GM19438 (cell line): ENCODE measurements at regions not wholly inside any gene's neighbourhood (a gene's known extent, or its start where the extent isn't known, plus 50 kb on each side); places are given as distances from the start of the nearest gene placed in this dataset.

ENCODE experiments used
- ATAC-seq: cut with Tn5 transposase; IDR thresholded peaks from one replicate; pipeline ENCODE4 v1.9.1; 2021; ENCODE audit warnings: low read depth; ENCODE audit not compliant: unreplicated experiment

GRCh38 chr5:125189531-125189941 lies 443.1 kb upstream of the ZNF608 start:
- ATAC-seq: no peak

GRCh38 chr5:125190232-125191087 lies 444.0 kb upstream of the ZNF608 start:
- no peak for ATAC-seq

- ATAC-seq: no peak
Observed at GRCh38 chr5:125194883-125195282, 448.4 kb upstream of the ZNF608 start.

DNA sequence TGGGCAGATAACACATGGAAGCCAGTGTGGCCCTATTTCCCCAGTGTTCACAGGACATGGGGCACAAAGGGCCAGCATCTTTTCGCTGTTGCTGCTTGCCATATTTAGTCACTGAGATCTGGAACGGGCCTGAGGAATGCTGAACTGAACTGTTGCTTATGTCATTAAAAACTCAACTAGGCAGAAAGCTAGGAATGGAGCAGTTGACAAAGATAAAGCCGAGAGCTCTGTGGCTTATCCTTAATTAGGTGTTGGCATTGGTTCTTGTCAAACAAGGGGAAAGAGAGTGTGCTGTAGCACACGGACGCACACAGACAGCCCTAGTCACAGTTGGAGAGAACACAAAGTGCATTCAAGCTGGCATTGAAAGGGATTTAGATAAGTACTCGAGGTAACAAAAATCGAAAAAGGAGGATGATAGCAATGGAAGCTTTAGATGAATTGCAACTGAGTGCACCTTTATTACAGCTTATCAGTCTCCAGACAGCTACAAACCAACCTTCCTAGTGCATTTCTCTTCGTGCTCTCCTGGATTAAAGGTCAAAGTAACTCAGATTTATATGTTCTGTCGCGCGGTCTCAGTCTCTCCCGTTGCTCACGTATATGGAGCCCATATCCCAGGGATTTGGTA lies 450.2 kb upstream of the ZNF608 start:
- no peak for ATAC-seq

DNA sequence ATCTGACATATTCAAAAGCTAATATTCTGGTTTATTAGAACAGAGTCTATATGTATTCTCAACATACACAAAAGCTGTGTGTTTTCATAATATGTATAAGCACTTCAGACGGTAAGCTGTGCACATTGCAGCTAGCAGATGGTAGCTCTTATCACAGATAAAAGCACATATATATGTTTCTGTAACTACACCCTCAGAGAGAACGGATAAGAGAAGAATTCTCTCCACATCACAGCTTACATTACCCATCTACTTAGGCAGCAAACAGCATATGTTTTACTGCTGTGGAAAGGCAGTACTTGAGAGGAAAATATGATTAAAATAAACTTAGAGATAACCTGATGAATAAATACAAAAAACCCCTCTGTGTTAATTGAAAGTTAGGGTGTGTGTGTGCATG lies 450.9 kb upstream of the ZNF608 start:
- no peak for ATAC-seq

DNA sequence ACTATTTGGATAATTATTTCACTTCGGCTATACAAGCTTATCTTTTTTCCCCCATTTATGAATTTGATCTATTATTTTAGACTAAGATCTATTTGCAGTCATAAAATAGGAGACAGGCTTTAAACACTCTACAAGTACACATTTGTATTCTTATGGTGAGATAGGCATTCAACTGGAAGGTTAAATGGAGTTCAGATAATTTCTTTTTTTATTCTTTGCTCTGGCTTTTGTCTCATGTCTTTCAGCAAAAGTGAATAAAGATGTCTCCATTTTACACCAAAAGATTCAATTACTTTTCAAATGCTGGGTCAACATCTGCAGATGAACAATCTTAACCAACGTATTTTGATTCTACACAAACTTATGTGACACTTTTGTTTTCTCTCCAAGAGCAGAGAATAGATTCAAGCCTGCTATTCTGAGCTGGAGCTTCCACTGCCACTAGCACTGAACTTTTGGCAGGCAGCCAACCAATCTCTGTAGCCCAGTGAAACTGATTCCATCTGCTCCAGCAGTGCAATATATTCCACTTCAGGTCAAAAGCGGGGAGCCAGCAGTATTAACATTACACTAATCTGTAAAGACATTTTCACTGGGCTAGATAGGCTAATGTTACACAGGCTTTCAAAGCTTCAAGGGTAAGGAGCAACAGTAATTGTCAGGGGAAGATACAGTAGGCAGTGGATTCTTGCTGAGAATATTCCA lies 452.0 kb upstream of the ZNF608 start:
- ATAC-seq: no peak

- ATAC-seq: no peak
Observed at GRCh38 chr5:125199373-125199772, 452.9 kb upstream of the ZNF608 start.

DNA sequence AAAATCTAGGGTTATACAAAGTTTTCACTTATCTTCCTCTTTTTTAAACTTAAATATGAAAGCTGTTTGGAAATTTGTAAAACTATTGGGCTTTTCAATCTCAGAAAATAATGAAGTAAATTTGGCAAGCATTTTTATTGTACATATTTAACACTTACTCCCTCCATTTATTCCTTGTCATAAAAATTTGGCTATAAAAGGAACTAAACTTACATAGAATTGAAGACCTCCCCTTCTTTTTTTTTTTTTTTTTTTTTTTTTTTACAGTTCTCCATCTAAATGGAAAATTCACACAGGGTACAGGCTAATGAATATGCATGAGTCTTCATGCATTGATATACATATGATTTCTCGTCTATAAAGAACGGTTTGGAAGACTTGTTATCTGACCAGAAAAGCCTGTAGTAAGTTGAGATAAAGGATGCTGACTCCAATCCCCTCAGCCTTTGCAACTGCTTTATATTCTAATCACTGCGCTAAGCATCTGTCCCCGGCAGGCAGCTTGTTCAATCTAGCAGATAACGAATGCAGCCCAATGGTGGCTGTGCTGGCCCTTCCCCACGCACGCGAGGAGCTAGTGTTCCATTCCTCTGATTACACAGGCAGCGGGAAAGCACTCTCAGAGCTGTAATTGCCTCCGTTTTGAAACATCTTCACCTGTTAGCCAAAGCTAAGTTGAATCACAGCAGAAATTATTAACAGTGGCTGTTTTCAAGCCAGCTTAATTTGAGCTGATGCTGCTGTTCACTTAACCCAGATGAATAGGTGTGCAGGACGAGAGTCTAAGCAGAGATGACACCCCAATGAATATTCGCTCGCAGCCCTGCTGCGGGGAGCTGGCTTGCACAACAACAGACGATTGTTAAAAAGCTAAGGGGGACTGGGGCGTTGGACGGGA lies 453.8 kb upstream of the ZNF608 start:
- ATAC-seq: no peak

- ATAC-seq: no peak
Observed at GRCh38 chr5:125200866-125201373, 454.5 kb upstream of the ZNF608 start.

DNA sequence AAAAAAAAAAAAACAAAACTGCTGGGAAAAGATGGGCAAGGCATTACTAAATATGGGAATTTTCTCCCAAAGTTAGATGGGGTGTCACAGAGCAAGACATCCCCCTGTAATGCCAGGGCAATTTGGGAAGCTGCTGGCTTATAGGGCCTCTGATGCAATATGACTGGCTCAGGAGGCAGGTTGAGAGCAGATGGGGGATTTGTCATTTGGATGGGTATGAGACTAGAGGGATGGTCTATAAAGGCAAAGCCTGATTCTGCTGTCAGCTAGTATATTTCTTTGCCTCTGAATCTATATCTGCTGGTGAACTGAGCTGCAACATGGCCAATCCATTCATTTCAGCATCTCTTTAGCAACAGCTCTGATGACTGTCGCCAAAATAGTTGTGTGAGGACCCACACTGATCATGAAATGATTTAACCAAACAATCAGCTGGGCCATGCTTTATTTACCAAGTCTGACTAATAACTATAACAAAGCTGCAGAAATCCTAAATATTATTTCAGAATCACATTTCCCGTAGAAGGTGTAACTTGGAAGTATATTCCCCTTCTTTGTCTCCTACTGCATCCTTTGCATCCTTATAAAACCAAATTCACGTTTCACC lies 455.1 kb upstream of the ZNF608 start:
- ATAC-seq: no peak

DNA sequence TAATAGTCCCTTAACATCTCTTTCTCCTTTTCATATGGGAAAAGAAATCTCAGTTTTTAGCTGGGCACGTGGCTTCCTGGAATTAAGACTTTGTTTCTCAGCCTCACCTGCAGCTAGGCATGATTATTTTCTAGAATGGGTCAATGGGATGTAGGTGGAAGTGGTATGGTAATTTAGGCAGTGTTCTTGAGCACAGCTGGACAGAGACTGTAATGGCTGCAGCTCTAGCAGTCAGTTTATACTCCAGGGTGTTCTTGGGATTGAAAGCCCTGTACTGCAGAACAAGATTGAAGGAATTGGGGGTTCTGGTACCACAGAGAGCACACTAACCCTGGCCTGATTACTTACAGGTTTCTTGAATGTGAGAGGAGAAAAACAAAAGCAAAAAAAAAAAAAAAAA lies 455.9 kb upstream of the ZNF608 start:
- no peak for ATAC-seq

GRCh38 chr5:125202871-125203438 lies 456.5 kb upstream of the ZNF608 start:
- ATAC-seq: no peak

GRCh38 chr5:125203912-125204311 lies 457.5 kb upstream of the ZNF608 start:
- no peak for ATAC-seq

- no peak for ATAC-seq
Observed at GRCh38 chr5:125205601-125206225, 459.3 kb upstream of the ZNF608 start.

DNA sequence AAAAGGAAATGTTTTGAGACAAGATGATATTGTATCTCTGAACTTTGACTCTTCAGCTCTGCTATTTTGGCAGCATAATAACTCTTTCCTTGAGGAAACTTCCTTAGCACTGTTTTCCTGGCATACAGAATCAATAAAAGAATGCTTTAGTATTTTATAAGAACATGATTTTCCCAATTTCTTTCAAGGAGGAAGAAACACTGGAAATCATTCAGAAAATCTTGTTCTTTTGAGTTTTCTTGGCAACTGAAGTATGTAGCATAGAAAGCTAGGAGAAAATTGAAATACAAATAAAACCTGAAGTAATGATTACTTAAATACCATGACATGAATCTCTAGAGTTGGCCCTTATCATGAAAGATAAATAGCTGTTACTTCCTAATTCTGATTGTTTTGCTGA lies 461.4 kb upstream of the ZNF608 start:
- no peak for ATAC-seq

GRCh38 chr5:125209650-125210049 lies 463.2 kb upstream of the ZNF608 start:
- no peak for ATAC-seq

GRCh38 chr5:125210242-125210947 lies 464.0 kb upstream of the ZNF608 start:
- no peak for ATAC-seq

- no peak for ATAC-seq
Observed at GRCh38 chr5:125214080-125214479, 467.6 kb upstream of the ZNF608 start.

DNA sequence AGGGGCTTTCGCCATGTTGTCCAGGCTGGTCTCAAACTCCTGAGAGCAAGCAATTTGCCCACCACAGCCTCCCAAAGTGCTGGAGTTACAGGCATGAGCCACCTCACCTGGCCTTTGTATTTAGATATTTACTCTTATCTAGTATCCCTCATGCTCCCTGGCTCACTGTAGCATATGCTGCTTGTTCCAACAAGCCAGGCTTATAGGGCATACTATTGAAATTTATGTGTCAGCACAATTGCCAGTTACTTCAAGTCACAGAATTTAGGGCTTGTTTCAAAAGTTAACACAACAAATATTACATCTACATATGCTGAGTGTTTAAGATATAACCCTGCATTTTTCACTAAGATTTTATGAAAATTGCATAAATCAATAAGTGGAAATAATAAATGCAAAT lies 469.2 kb upstream of the ZNF608 start:
- ATAC-seq: no peak
